ENCODE measurements at regions not wholly inside any gene's neighbourhood (a gene's known extent, or its start where the extent isn't known, plus 50 kb on each side); places are given as distances from the start of the nearest gene placed in this dataset.

DNA sequence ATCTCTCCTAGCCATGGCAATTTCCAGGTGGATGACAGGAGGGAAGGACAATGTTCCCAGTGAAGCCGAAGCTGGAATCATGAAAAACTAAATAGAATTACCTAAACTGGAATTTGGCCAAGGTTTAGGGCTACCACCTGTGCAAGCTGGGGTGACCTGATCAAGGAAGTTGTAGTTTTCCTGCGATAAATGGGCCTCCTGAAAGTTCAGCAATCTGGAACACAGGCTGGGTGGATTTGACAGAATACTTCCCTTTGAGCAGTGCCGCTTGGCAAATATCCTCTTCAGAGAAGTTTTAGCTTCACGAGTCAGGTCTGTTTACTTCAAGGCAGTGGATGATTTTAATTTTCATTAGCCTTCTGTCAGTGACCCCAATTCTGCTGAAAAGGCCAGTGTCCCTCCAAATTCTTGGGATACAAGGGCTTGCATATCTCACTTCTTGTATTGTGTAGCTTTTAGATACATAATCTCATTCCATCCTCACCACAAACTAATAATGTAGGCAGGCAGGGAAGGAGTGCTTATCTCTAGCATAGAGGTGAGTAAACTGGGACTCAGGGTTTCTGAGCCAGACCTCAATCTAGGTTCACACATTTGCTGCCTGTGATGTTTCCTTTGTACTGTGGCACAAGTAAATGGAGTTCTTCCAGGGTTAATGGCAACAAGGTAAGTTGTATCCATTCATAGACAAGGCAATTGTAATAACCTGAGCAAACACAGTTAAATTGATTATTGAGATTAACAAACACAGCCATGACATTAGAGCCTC lies 349.4 kb downstream of the NUF2 start:
- TF ChIP-seq YY1 (IDR thresholded peaks at IDR 0.05; ENCODE audit: low read depth) (no peak), SIN3A (IDR thresholded peaks at IDR 0.05; ENCODE audit: borderline replicate concordance, low read depth, low read length) (no peak), RAD21 (IDR thresholded peaks at IDR 0.05; ENCODE audit: low read length) (no peak), CHD2 (IDR thresholded peaks at IDR 0.05; ENCODE audit: low read length, partially characterized antibody) (no peak), MXI1 (IDR thresholded peaks at IDR 0.05; ENCODE audit: low read depth, low read length) (no peak), CTCF (IDR thresholded peaks at IDR 0.05) (no peak)
- TF ChIP-seq, protein P1, sequence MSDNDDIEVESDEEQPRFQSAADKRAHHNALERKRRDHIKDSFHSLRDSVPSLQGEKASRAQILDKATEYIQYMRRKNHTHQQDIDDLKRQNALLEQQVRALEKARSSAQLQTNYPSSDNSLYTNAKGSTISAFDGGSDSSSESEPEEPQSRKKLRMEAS (IDR thresholded peaks at IDR 0.05; ENCODE audit: low read depth) = no peak

Measured in SK-N-SH (cell line).